Fibroblast of lung (primary cell): ENCODE measurements at regions not wholly inside any gene's neighbourhood (a gene's known extent, or its start where the extent isn't known, plus 50 kb on each side); places are given as distances from the start of the nearest gene placed in this dataset.

Experiments used
- CTCF ChIP-seq, 2 donors: IDR thresholded peaks in 1 of 2; conservative IDR thresholded peaks in 1 of 2; 1 replicate in 1 of 2; 2 replicates in 1 of 2; pipeline ENCODE4 v1.5.1; 2011 to 2012; ENCODE audit warnings: low read length in 2 of 2, control low read depth in 1 of 2, inconsistent platforms in 1 of 2, low read depth in 1 of 2, mild to moderate bottlenecking in 1 of 2
- EZH2 ChIP-seq: IDR thresholded peaks from 2 replicates; pipeline ENCODE4 v1.5.1; 2012; ENCODE audit warnings: low read length, control low read depth, mild to moderate bottlenecking; ENCODE audit errors: missing control alignments

GRCh38 chr3:154615471-154615870, 185.5 kb upstream of the GPR149 start:
- TF ChIP-seq EZH2 (no peak), CTCF (conservative IDR thresholded peaks at IDR 0.05 in 1 of 2, IDR thresholded peaks at IDR 0.05 in 1 of 2; ENCODE audit: low read depth in 1 of 2, low read length in 2 of 2) (no peak)
